GM21528 (cell line): ENCODE measurements at regions not wholly inside any gene's neighbourhood (a gene's known extent, or its start where the extent isn't known, plus 50 kb on each side); places are given as distances from the start of the nearest gene placed in this dataset.
A peak's percentile ranks its signal among the peaks of the same experiment; 100 is the strongest.

Experiments used
- ATAC-seq: cut with Tn5 transposase; IDR thresholded peaks from one replicate; pipeline ENCODE4 v1.9.1; 2021; ENCODE audit warnings: mild to moderate bottlenecking, moderate library complexity; ENCODE audit not compliant: unreplicated experiment, low FRiP score

DNA sequence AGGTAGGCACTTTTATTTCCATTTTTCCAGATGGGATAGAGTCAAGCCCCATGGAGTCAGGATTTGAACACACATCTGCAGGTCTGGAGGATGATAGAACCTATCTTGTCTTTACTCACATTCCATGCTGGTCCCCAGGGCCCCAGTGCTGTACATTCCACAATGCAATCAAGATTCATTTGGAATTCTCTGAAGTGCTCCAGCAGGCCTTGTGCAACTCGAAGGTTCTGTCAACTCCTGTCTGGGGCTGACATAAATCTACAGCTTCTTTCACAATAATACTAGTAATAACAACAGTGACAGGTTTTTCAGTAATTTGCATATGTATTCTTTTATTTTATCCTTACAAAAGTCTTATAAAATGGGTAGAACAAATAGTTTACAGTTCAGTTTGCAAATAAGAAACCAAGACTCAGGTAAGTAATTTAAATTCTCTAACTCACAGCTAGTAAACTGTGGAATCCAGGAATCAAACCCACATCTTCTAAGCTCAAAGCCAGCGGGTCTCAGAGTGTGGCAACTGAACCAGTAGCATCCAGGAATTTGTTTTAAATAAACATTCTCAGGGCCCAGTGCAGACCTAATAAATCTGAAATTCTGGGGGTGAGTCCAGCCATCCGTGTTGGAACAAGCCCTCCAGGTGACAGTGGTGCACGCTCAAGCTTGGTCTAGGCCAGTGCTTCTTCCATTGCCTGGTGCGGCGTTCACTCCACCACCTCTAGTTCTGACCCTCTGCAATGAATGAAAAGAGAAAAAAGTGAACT, 137.0 kb upstream of the TNFAIP3 start:
- no peak for ATAC-seq

- no peak for ATAC-seq
Measured at GRCh38 chr6:137731600-137731959, 135.5 kb upstream of the TNFAIP3 start.

DNA sequence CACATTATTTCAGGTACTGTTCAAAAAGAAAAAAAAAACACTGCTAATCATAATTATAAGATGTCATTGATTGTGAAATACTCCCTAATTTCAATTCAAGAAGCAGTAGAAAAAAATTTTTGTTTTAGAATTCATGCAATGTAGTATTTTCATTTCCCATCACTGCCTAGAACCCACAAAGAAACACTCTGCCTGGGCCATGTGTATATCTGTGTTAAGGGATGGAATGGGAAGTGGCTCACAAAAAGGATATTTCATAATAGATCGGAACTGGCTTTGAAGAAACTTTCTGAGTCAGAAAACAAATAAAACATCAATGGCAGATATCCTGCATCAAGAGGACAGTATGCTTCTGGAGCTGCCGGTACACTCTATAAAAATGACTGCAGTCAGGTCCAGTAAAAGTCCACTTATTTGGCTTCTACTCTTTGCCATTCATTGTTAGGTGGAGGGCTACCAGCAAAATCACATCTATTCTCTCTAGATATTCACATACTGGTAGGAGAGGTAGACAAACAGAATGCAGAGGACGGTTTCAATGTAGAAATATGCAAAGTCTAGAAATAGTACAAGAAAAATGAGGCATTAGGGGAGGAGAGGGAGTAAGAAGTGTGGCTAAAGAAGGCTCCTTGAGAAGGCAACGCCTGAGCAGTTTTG, 135.0 kb upstream of the TNFAIP3 start:
- ATAC-seq, result no peak

- ATAC-seq, result no peak
Measured at GRCh38 chr6:137733372-137733771, 133.7 kb upstream of the TNFAIP3 start.

DNA sequence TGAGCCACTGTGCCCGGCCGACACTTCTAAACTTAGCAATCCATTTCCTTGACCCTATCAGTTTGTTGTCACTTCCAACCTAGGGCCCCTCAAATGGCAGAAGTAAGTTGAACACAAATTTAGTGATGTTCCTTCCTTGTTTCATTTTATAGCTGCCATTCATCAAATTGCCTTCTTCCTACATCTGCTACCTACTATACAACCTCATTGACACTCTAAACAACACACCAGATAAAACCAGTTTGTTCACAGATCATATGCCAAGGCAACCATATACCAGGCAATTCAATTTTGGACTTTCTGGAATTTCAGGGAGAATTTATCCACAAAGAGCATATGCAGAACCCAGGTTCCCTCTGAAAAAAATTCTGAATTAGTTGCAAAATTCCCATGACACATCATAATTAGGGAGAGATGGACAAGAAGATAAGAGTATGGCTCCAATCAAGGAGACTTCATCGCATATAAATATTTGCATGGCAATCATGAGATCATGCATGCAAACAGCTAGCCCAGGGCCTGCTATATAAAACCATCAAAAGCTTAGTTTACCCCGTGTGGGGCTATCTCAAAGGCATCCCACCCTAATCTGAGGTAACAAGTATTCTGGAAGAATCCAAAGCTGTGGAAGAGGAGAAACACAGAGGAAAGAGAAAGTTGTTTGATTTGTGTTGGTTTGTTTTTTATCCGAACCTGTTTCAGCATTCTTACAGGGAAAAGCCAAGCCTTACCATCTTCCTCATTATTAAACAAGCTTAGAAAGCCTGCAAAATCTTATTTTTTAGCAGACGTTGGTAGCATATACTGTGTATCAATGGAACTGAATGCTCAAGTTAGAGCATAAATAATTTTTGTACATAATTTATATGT, 132.8 kb upstream of the TNFAIP3 start:
- ATAC-seq, result no peak

- no peak for ATAC-seq
Measured at GRCh38 chr6:137734875-137735182, 132.2 kb upstream of the TNFAIP3 start.

DNA sequence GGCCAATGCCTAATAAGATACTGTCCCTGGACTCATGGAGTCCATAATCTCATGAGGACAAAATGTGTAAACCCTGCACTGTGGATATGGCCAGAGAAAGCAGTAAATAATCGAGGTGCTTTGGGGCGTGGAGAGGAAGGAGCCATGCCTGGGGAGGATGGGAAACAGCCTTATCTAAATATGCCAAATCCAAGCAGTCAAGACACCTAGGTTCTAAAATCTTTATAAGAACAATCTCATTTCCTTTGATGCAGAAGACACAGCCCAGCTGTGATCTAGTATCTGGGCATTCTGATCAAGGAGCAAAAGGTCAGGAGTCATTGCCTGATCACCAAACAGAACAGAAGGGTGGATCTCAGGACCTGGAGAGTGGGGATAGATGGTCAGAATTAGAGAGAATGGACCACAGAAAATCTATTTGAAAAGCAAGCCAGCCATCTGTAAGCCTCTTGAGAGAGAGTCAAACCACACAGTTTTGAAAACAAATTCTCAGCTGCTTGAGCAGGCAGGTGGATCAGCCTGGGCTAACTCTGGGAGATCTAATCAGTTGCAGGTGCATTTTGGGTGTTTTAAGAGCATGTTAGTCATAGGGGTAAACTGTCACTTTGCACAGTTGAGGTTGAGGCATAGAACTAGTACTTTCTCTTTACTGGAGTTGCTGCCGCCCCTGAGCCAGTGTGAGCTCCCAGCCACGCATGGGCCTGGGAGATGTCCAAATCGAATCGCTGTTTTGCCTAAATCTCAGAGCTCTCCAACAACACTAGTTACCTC, 130.8 kb upstream of the TNFAIP3 start:
- ATAC-seq, result no peak

DNA sequence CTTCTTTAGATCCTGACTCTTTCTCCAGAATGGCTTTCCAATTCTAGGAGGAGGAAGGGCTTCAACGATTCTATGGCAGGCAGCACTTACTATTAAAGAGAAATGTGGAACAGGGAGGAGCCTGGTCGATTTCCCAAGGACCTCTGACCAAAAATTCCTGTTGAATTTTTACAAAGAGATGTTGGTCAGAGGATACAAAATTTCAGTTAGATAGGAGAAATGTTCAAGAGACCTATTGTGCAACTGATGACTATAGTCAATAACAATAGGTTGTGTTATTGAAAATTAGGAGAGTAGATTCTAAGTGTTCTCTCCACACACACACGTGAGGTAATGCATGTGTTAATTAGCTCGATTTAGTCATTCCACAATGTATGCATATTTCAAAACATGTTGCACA, 130.1 kb upstream of the TNFAIP3 start:
- ATAC-seq, result no peak

DNA sequence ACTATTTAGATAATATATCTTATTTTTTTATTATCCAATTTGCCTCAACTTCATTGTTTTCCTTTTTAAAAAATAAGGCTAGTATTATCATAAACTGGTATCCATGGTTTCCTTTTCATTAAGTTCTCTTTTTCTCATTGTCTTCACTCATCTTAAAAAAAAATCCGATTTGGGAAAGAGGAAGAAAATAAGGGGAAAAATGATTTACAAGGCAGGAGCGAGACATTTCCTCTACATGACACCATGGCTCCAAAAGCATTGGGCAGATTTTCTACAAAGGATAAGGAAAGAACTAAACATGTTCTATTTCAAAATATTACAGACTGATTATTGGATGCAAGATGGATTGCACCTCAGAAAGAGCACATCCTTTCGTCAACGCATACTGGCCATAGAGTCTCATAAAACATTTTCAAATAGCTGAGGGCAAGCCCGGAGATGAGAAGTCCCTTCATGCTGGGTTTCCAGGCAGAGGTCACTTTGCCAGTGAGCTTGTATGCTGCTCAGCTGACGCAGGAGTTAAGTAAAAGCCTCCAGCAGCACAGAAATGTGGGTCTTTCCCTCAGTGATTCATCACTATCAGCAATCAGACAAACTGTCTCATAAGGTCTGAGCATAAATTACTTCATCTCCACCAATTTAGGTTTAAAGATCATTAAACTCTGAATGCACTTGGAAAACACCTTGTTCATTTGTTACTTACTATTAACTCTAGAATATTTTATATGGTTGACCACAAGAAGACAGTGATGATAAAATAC, 129.0 kb upstream of the TNFAIP3 start:
- no peak for ATAC-seq

DNA sequence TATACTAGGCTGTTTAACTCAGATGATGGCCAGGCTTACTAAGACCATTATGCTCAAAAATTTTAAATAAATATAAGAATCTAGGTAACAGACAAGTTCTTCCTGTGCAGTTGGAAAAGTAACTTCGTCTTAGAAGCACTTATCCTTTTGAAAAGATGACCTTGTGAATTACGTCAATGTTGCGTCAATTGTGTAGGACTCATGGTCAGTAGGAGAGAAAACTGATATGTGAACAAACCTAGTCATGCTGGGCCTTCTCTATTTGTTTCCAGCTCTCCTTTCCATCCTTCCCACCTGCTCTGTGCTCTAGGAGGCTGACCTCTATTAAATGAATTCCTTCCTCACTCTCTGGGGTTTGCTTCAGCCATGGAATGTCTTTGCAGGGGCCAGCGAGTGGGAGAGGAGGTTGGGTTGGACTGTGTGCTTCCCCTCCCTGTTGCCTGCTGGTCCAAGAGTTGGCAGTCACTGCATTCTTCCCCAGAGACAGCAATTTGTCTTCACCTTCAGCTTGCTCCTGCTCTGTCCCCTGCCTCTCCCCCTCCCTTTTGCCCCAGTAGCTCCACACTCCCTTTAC, 128.0 kb upstream of the TNFAIP3 start:
- no peak for ATAC-seq

GRCh38 chr6:137739544-137739943, 127.5 kb upstream of the TNFAIP3 start:
- ATAC-seq, result no peak

GRCh38 chr6:137740091-137740755, 126.8 kb upstream of the TNFAIP3 start:
- ATAC-seq, result no peak

- ATAC-seq, result no peak
Measured at GRCh38 chr6:137740967-137741761, 125.9 kb upstream of the TNFAIP3 start.

DNA sequence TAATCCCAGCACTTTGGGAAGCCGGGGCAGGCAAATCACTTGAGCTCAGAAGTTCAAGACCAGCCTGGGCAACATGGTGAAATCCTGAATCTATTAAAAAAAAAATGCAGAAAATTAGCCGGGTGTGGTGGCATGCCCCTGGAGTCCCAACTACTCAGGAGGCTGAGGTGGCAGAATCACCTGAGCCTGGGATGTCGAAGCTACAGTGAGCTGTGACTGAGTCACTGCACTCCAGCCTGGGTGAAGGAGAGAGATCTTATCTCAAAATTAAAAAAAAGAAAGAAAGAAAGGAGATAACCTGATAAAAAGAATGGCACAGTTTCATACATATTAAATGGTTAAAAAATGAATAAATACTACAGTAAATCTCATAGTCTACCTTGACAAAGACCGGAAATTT, 123.6 kb upstream of the TNFAIP3 start:
- no peak for ATAC-seq

GRCh38 chr6:137744877-137745276, 122.2 kb upstream of the TNFAIP3 start:
- peak; percentile 64 for ATAC-seq

GRCh38 chr6:137745321-137745720, 121.7 kb upstream of the TNFAIP3 start:
- ATAC-seq, result no peak

GRCh38 chr6:137746264-137746663, 120.8 kb upstream of the TNFAIP3 start:
- ATAC-seq, result no peak

DNA sequence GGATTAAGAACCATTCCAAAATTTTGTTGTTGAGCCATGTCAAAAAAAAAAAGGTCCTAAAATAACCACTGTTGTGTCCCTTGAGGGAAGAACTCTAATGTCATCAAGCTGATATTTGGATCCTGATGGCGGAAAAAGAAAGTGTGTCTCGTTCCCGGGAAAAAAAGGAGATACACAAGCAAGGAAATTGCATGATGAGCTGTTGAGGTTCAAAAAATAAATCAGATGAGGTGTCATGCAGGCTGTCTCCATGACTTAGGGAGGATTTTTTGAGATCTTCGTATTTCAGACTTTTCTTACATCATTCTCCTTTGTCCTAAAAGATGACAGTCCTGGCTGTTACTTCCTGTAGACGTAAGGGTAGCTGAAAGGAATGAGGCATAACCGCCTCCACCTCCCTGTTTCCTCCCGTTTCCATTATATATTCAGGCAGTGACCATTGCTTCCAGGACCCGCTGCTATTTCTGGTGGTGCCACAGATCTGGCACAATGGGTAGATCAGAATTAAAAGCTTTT, 117.3 kb upstream of the TNFAIP3 start:
- ATAC-seq, result no peak
